ENCODE measurements at regions not wholly inside any gene's neighbourhood (a gene's known extent, or its start where the extent isn't known, plus 50 kb on each side); places are given as distances from the start of the nearest gene placed in this dataset.
"Not testable (repeated sequence)": the region's sequence is repeated elsewhere in the genome, so short reads cannot be mapped to it uniquely, and the experiment has no call there.

- H3K9me3 ChIP-seq (ENCODE audit: low read length) = no peaks in the 10 kb centered on the region
- no peaks in the 10 kb centered on the region for H3F3A ChIP-seq (ENCODE audit: low read length, unreplicated experiment)
- ATAC-seq (no peak), DNase-seq (no peak)
- H3K27ac ChIP-seq (ENCODE audit: low read length) = no peak overlapping the region
- intact Hi-C loops (cut with micrococcal nuclease) = no loop called here
- H3K4me2 ChIP-seq (ENCODE audit: low read length) = no peak overlapping the region
- no peaks in the 10 kb centered on the region for H4K20me1 ChIP-seq (ENCODE audit: low read length)
- TF ChIP-seq CTCF (conservative IDR thresholded peaks at IDR 0.05; ENCODE audit: low read depth, low read length) (no peak), EZH2 (IDR thresholded peaks at IDR 0.05; ENCODE audit: low read length, unreplicated experiment) (no peak), EZH2phosphoT487 (IDR thresholded peaks at IDR 0.05; ENCODE audit: borderline replicate concordance, low read length) (no peak)
- CTCF ChIA-PET = interaction anchor here (0.6 kb wide), 1 partner anchor 646 kb away, joined by 6 read pairs; no protein-coding TSS in a partner anchor
- no peak overlapping the region for H3K4me3 ChIP-seq (ENCODE audit: low read length)
- H3K4me1 ChIP-seq (ENCODE audit: insufficient read depth, low read length) = peaks cover 6% of the 10 kb centered on the region
- no peaks in the 10 kb centered on the region for H3K9me2 ChIP-seq (replicated peaks; ENCODE audit: low read length)
- POLR2A ChIA-PET (ENCODE audit: unreplicated experiment) = interaction anchor here (0.6 kb wide), 1 partner anchor 21 kb away, joined by 4 read pairs; no protein-coding TSS in a partner anchor
- BruUV-seq (replicated peaks) = no TSS peak
- H3K36me3 ChIP-seq (ENCODE audit: low read depth, low read length) = no peaks in the 10 kb centered on the region
- H2AFZ ChIP-seq (ENCODE audit: low read length) = no peak overlapping the region
- no peaks in the 10 kb centered on the region for H3K27me3 ChIP-seq (ENCODE audit: low read length)
- H3K79me2 ChIP-seq (ENCODE audit: low read length) = no peaks in the 10 kb centered on the region
- H3K9ac ChIP-seq (ENCODE audit: low read length) = no peak overlapping the region
Observed at GRCh38 chr1:218517459-218517858, 172.3 kb downstream of the TGFB2 start.

GRCh38 chr1:218518216-218518740 is 173.1 kb downstream of the TGFB2 start:
- no peak for DNase-seq
- intact Hi-C loops (cut with micrococcal nuclease) = no loop called here
- peaks cover 6% of the 10 kb centered on the region for H3K4me1 ChIP-seq (ENCODE audit: insufficient read depth, low read length)
- H3K9me3 ChIP-seq (ENCODE audit: low read length) = no peaks in the 10 kb centered on the region
- H3K36me3 ChIP-seq (ENCODE audit: low read depth, low read length) = no peaks in the 10 kb centered on the region
- H3K27me3 ChIP-seq (ENCODE audit: low read length) = no peaks in the 10 kb centered on the region
- no peaks in the 10 kb centered on the region for H3F3A ChIP-seq (ENCODE audit: low read length, unreplicated experiment)
- ATAC-seq = no peak
- BruUV-seq (replicated peaks) = no TSS peak
- no peak overlapping the region for H3K27ac ChIP-seq (ENCODE audit: low read length)
- no peak overlapping the region for H3K9ac ChIP-seq (ENCODE audit: low read length)
- POLR2A ChIA-PET (ENCODE audit: unreplicated experiment) = no interaction called here
- TF ChIP-seq EZH2phosphoT487 (IDR thresholded peaks at IDR 0.05; ENCODE audit: borderline replicate concordance, low read length) = no peak
- TF ChIP-seq CTCF (conservative IDR thresholded peaks at IDR 0.05; ENCODE audit: low read depth, low read length) = no peak
- TF ChIP-seq EZH2 (IDR thresholded peaks at IDR 0.05; ENCODE audit: low read length, unreplicated experiment) = no peak
- no peaks in the 10 kb centered on the region for H3K9me2 ChIP-seq (replicated peaks; ENCODE audit: low read length)
- H3K4me2 ChIP-seq (ENCODE audit: low read length) = no peak overlapping the region
- no peaks in the 10 kb centered on the region for H4K20me1 ChIP-seq (ENCODE audit: low read length)
- CTCF ChIA-PET = no interaction called here
- no peak overlapping the region for H3K4me3 ChIP-seq (ENCODE audit: low read length)
- no peaks in the 10 kb centered on the region for H3K79me2 ChIP-seq (ENCODE audit: low read length)
- H2AFZ ChIP-seq (ENCODE audit: low read length) = no peak overlapping the region

GRCh38 chr1:218520646-218521045 is 175.5 kb downstream of the TGFB2 start:
- DNase-seq; H3K4me3 ChIP-seq (ENCODE audit: low read length); H3K27me3 ChIP-seq (ENCODE audit: low read length); H3K4me2 ChIP-seq (ENCODE audit: low read length); H3F3A ChIP-seq (ENCODE audit: low read length, unreplicated experiment); H3K9me2 ChIP-seq (replicated peaks; ENCODE audit: low read length); H3K4me1 ChIP-seq (ENCODE audit: insufficient read depth, low read length); H3K36me3 ChIP-seq (ENCODE audit: low read depth, low read length); H3K9me3 ChIP-seq (ENCODE audit: low read length); H3K79me2 ChIP-seq (ENCODE audit: low read length); H4K20me1 ChIP-seq (ENCODE audit: low read length); BruUV-seq (replicated peaks); H3K27ac ChIP-seq (ENCODE audit: low read length); H3K9ac ChIP-seq (ENCODE audit: low read length); ATAC-seq; H2AFZ ChIP-seq (ENCODE audit: low read length); CTCF ChIA-PET: not testable (repeated sequence)
- intact Hi-C loops (cut with micrococcal nuclease) = loop anchor here (1.0 kb wide), 2 partner anchors 140 to 159 kb away; no protein-coding TSS in a partner anchor
- POLR2A ChIA-PET (ENCODE audit: unreplicated experiment) = interaction anchor here (0.6 kb wide), 2 partner anchors 182 to 250 kb away, joined by 3 to 4 read pairs; no protein-coding TSS in a partner anchor
